ENCODE measurements at regions not wholly inside any gene's neighbourhood (a gene's known extent, or its start where the extent isn't known, plus 50 kb on each side); places are given as distances from the start of the nearest gene placed in this dataset.
A peak's percentile ranks its signal among the peaks of the same experiment; 100 is the strongest.

DNA sequence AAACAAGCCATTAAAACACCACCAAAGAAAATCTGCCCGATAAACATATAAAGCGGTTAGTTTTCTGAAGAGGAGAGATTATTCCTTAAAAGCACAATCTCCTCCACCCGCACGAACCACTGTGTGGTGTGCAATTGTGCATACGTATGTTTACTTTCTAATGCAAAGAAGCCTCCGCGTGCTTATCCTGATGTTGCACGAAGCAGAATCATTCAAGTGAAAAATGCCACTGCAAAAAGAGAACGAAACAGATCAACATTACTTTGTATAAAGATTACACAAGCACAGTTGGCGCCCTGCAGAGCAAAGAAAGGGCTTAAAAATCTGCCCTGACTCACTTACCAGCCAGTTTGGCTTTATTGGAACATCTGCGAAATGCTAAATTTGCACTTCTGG is 166.8 kb downstream of the ZNF281 start:
- TF ChIP-seq POLR2A (IDR thresholded peaks at IDR 0.05): no peak
- TF ChIP-seq POLR2AphosphoS5 (IDR thresholded peaks at IDR 0.05): no peak
- TF ChIP-seq, protein P1, sequence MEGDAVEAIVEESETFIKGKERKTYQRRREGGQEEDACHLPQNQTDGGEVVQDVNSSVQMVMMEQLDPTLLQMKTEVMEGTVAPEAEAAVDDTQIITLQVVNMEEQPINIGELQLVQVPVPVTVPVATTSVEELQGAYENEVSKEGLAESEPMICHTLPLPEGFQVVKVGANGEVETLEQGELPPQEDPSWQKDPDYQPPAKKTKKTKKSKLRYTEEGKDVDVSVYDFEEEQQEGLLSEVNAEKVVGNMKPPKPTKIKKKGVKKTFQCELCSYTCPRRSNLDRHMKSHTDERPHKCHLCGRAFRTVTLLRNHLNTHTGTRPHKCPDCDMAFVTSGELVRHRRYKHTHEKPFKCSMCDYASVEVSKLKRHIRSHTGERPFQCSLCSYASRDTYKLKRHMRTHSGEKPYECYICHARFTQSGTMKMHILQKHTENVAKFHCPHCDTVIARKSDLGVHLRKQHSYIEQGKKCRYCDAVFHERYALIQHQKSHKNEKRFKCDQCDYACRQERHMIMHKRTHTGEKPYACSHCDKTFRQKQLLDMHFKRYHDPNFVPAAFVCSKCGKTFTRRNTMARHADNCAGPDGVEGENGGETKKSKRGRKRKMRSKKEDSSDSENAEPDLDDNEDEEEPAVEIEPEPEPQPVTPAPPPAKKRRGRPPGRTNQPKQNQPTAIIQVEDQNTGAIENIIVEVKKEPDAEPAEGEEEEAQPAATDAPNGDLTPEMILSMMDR (IDR thresholded peaks at IDR 0.05): no peak
- no peak for TF ChIP-seq EP300 (IDR thresholded peaks at IDR 0.05)
- peak in 1 of 2 donors; percentile 29 for DNase-seq
- Histone ChIP-seq H3K9me3 (no peaks in the 10 kb centered on the region), H3K4me3 (peak overlapping the region; percentile 8 to 33 (median 20)), H3K36me3 (no peaks in the 10 kb centered on the region), H3K4me1 (peaks cover 0 to 18% (median 11%) of the 10 kb centered on the region in 4 donors), H3K27me3 (peaks cover 0 to 6% (median 0%) of the 10 kb centered on the region in 3 donors), H3K27ac (peak overlapping the region in 3 of 5 donors; percentile 4 to 40 (median 27))
- WGBS, 5 donors: 16 to 27% (median 20%) methylated on average over 11 of the region's 11 CpGs
- intact Hi-C loops (cut with DNase I; ENCODE audit: low total_unique reads): no loop called here

DNA sequence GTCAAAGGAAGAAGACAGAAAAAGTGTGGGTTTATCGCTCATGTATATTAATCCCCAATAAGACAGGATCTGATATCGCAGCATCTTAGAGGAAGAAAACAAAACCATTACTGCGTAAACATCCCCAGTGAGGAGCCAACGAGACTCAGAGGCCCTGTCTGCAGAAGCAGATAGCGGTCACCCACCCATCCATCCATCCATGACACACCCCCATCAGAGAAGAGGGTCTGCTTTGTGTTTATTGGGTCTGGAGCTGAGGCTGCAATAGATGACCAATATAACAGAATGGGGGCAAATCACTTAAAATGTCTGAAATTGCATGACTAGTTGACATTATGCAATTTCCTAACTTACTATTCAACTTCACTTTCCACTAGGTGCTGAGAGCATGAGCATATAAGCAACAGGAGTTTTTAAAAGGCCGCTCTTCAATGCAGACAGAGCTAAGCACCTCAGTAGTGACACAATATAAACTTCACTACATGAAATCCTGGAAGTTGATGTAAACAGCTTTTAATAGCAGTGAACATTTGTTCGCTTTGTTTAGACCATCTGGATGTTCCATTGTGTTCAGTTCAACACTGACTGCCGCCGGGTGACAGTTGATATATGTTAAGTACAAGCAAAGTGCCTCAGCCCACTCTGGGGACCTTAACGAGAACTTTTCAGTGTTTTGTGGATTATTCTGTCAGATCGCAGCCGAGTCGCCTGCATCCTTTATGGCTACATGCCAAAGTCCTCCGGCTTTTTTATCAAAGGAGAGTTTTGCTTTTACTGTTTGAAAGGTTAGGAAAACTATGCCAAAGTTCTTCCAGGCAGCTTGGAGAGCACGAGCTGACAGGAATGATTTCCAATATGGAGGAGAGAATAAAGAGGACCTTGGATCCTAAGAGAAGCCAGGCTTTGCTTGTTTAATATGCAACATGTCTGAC is 167.5 kb downstream of the ZNF281 start:
- peaks cover 0 to 18% (median 11%) of the 10 kb centered on the region in 4 donors for H3K4me1 ChIP-seq
- DNase-seq: peak in 1 of 2 donors; percentile 75
- no peaks in the 10 kb centered on the region for H3K9me3 ChIP-seq
- peak overlapping the region; percentile 8 to 33 (median 20) for H3K4me3 ChIP-seq
- TF ChIP-seq POLR2A (IDR thresholded peaks at IDR 0.05) (no peak), EP300 (IDR thresholded peaks at IDR 0.05) (no peak), POLR2AphosphoS5 (IDR thresholded peaks at IDR 0.05) (no peak)
- TF ChIP-seq, protein P1 (IDR thresholded peaks at IDR 0.05): no peak
- WGBS, 5 donors: 28 to 40% (median 37%) methylated on average over 15 of the region's 15 CpGs
- no peaks in the 10 kb centered on the region for H3K36me3 ChIP-seq
- peak overlapping the region in 3 of 5 donors; percentile 4 to 40 (median 27) for H3K27ac ChIP-seq
- H3K27me3 ChIP-seq: peaks cover 0 to 6% (median 0%) of the 10 kb centered on the region in 3 donors
- intact Hi-C loops (cut with DNase I; ENCODE audit: low total_unique reads): no loop called here

DNA sequence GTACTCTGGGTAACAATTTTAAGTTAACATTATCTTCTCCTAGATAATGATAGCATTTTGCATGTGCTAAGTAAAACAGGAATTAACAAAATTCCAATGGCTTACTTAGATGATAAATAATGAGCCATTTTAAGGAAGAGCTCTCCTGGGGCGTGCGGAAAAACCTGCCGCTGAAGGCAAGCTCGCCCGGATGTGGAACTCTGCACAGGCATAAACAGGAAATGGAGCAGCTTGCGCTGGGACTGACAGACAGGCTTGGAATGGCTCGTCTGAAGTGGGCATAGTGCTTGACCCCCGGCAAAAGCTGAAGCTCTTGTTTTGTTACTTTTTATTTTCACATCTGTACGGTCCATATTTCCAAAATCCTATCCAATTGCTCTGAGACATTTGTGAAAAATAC is 169.2 kb downstream of the ZNF281 start:
- Histone ChIP-seq H3K4me1 (peaks cover 0 to 18% (median 11%) of the 10 kb centered on the region in 4 donors), H3K4me3 (no peak overlapping the region), H3K27ac (no peak overlapping the region), H3K9me3 (no peaks in the 10 kb centered on the region), H3K36me3 (no peaks in the 10 kb centered on the region), H3K27me3 (peaks cover 0 to 10% (median 0%) of the 10 kb centered on the region in 3 donors)
- peak in 1 of 2 donors; percentile 44 for DNase-seq
- intact Hi-C loops (cut with DNase I; ENCODE audit: low total_unique reads): no loop called here
- 59 to 71% (median 69%) methylated on average over 9 of the region's 9 CpGs for WGBS, 5 donors
- TF ChIP-seq, protein P1 (IDR thresholded peaks at IDR 0.05): no peak
- TF ChIP-seq EP300 (IDR thresholded peaks at IDR 0.05) (no peak), POLR2AphosphoS5 (IDR thresholded peaks at IDR 0.05) (no peak), POLR2A (IDR thresholded peaks at IDR 0.05) (no peak)

DNA sequence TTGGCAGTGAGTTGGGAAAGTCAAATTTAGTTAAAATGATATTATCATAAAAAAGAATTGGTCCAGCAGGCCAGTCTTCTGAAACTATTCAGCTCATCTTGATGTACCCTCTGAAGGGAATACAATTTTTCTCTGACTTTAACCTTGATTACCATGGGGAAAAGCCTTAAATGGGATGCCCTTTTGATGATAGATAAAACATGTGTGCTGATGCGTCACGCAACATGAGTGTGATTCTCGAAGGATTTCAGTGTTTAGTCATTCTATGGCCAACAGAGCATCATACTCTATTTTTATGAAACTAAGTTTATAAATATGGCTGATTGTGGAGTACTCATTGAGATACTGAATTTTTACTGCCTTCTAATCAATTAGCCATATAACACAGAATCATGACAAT is 171.5 kb downstream of the ZNF281 start:
- intact Hi-C loops (cut with DNase I; ENCODE audit: low total_unique reads): no loop called here
- no peaks in the 10 kb centered on the region for H3K9me3 ChIP-seq
- no peaks in the 10 kb centered on the region for H3K36me3 ChIP-seq
- H3K4me3 ChIP-seq: no peak overlapping the region
- no peak for DNase-seq
- peaks cover 0 to 4% (median 0%) of the 10 kb centered on the region in 3 donors for H3K27me3 ChIP-seq
- peaks cover 0 to 18% (median 11%) of the 10 kb centered on the region in 4 donors for H3K4me1 ChIP-seq
- 92 to 96% (median 96%) methylated on average over 3 of the region's 3 CpGs for WGBS, 5 donors
- H3K27ac ChIP-seq: no peak overlapping the region
- TF ChIP-seq POLR2AphosphoS5 (IDR thresholded peaks at IDR 0.05) (no peak), POLR2A (IDR thresholded peaks at IDR 0.05) (no peak), EP300 (IDR thresholded peaks at IDR 0.05) (no peak)
- TF ChIP-seq, protein P1 (IDR thresholded peaks at IDR 0.05): no peak
